Upper lobe of right lung (tissue), 1 donor: ENCODE measurements at regions not wholly inside any gene's neighbourhood (a gene's known extent, or its start where the extent isn't known, plus 50 kb on each side); places are given as distances from the start of the nearest gene placed in this dataset.

Source experiments
- ATAC-seq: fragments of 200-7000 bp; cut with Tn5 transposase; one replicate; pipeline ENCODE4 v1.9.1; 2020; ENCODE audit warnings: mild to moderate bottlenecking, moderate library complexity
- DNase-seq: peaks from one replicate; pipeline ENCODE4 v3.0.0-alpha.2; 2020
- H3K27ac ChIP-seq: fragments of 200-600 bp; one replicate; pipeline ENCODE4 v1.8.0; 2022
- H3K27me3 ChIP-seq: fragments of 200-600 bp; one replicate; pipeline ENCODE4 v1.8.0; 2022; ENCODE audit warnings: mild to moderate bottlenecking
- H3K36me3 ChIP-seq: fragments of 200-600 bp; one replicate; pipeline ENCODE4 v1.8.0; 2022
- H3K4me1 ChIP-seq: fragments of 200-600 bp; one replicate; pipeline ENCODE4 v1.8.0; 2022
- H3K4me3 ChIP-seq: fragments of 200-600 bp; one replicate; pipeline ENCODE4 v1.8.0; 2022; ENCODE audit warnings: mild to moderate bottlenecking
- H3K9me3 ChIP-seq: fragments of 200-600 bp; one replicate; pipeline ENCODE4 v1.8.0; 2022
- CTCF ChIP-seq: fragments of 200-600 bp; IDR thresholded peaks from one replicate; pipeline ENCODE4 v1.8.0; 2022; ENCODE audit warnings: antibody characterized with exemption
- intact Hi-C: fragments of 100-400 bp; cut with DNase I; formaldehyde crosslinking; loops from one replicate; pipeline ENCODE4 v1.11.0; 2022
- donor health status: DM: no; HTN: yes; CAD: no; lungs with severe emphysema.

- intact Hi-C loops = no loop called here
- Histone ChIP-seq H3K27ac (no peak overlapping the region), H3K4me3 (no peak overlapping the region), H3K9me3 (no peaks in the 10 kb centered on the region), H3K36me3 (no peaks in the 10 kb centered on the region), H3K4me1 (peaks cover 25% of the 10 kb centered on the region), H3K27me3 (no peaks in the 10 kb centered on the region)
- ATAC-seq = no peak
- peak; percentile 25 for DNase-seq
- no peak for TF ChIP-seq CTCF
Measured at GRCh38 chr2:109681633-109682380, 67.6 kb downstream of the SOWAHC start.

GRCh38 chr2:109683452-109683851 is 69.3 kb downstream of the SOWAHC start:
- intact Hi-C loops = no loop called here
- no peak overlapping the region for H3K27ac ChIP-seq

GRCh38 chr2:109685453-109685852 is 71.3 kb downstream of the SOWAHC start:
- intact Hi-C loops = no loop called here
- no peaks in the 10 kb centered on the region for H3K9me3 ChIP-seq
- peak; percentile 28 for DNase-seq

More at GRCh38 chr2:109683452-109683851, 69.3 kb downstream of the SOWAHC start:
- ATAC-seq = no peak
- Histone ChIP-seq H3K4me3 (no peak overlapping the region), H3K36me3 (no peaks in the 10 kb centered on the region), H3K9me3 (no peaks in the 10 kb centered on the region), H3K4me1 (peaks cover 17% of the 10 kb centered on the region), H3K27me3 (no peaks in the 10 kb centered on the region)
- peak; percentile 50 for DNase-seq
- no peak for TF ChIP-seq CTCF

GRCh38 chr2:109686921-109687320 is 72.8 kb downstream of the SOWAHC start:
- ATAC-seq = no peak
- no peak for TF ChIP-seq CTCF
- H3K4me1 ChIP-seq = peaks cover 22% of the 10 kb centered on the region

More at GRCh38 chr2:109685453-109685852, 71.3 kb downstream of the SOWAHC start:
- Histone ChIP-seq H3K4me1 (peaks cover 12% of the 10 kb centered on the region), H3K27me3 (no peaks in the 10 kb centered on the region), H3K4me3 (no peak overlapping the region), H3K27ac (no peak overlapping the region), H3K36me3 (no peaks in the 10 kb centered on the region)
- TF ChIP-seq CTCF = no peak
- ATAC-seq = no peak

GRCh38 chr2:109689182-109689930 is 75.2 kb downstream of the SOWAHC start:
- Histone ChIP-seq H3K27me3 (no peaks in the 10 kb centered on the region), H3K27ac (no peak overlapping the region), H3K4me1 (peaks cover 25% of the 10 kb centered on the region), H3K4me3 (no peak overlapping the region), H3K9me3 (no peaks in the 10 kb centered on the region), H3K36me3 (no peaks in the 10 kb centered on the region)
- no peak for ATAC-seq
- TF ChIP-seq CTCF = no peak
- intact Hi-C loops = no loop called here
- DNase-seq = peak; percentile 30

More at GRCh38 chr2:109686921-109687320, 72.8 kb downstream of the SOWAHC start:
- Histone ChIP-seq H3K4me3 (no peak overlapping the region), H3K27me3 (no peaks in the 10 kb centered on the region), H3K36me3 (no peaks in the 10 kb centered on the region), H3K9me3 (no peaks in the 10 kb centered on the region), H3K27ac (no peak overlapping the region)
- DNase-seq = no peak
- intact Hi-C loops = no loop called here
